Erythroblast (primary cell): ENCODE measurements at regions not wholly inside any gene's neighbourhood (a gene's known extent, or its start where the extent isn't known, plus 50 kb on each side); places are given as distances from the start of the nearest gene placed in this dataset.

Experiments
- GATA1 ChIP-seq: IDR thresholded peaks from 2 replicates; pipeline ENCODE4 v1.6.1; 2011; ENCODE audit warnings: low read depth, mild to moderate bottlenecking, control low read depth, low read length, moderate library complexity
- POLR2A ChIP-seq: IDR thresholded peaks from 2 replicates; pipeline ENCODE4 v1.6.1; 2011; ENCODE audit warnings: mild to moderate bottlenecking, low read length

DNA sequence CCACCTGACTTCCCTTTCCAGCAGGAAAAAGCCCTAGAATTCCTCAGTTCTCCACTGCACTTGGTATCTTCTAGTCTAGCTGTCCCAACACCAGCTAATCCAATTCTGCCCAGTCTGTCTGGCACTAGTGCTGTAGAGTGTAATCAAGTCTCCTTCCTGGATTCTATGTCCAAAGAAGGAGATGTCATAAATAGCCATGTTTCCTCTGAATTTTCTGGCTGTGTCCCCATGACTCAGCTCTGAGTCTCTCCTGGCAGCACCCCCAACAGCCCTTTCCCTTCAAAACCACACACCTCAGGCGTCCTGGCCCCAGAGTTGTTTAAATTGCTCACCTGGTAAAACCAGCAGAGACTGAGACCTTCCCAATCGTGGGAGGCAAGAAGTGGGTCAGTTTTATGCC is 197.2 kb downstream of the GRXCR1 start:
- TF ChIP-seq POLR2A (no peak), GATA1 (no peak)
